ENCODE measurements at regions not wholly inside any gene's neighbourhood (a gene's known extent, or its start where the extent isn't known, plus 50 kb on each side); places are given as distances from the start of the nearest gene placed in this dataset.

- ChIA-PET POLR2A (no interaction called here), CTCF (no interaction called here)
- no peak overlapping the region for H3K9ac ChIP-seq (replicated peaks; ENCODE audit: extremely low read depth, insufficient read depth, low read length)
- no peak for DNase-seq (ENCODE audit: low read depth, low spot score)
- H3K27ac ChIP-seq (ENCODE audit: insufficient read depth, low read depth, low read length), result no peak overlapping the region
- dilution Hi-C loops (cut with MboI; ENCODE audit: extremely low pct_ligation_motif_present, low sequenced_read_pairs) (no loop called here), intact Hi-C loops (cut with micrococcal nuclease) (no loop called here)
- TF ChIP-seq POLR2A (IDR thresholded peaks at IDR 0.05; ENCODE audit: low read depth, low read length) (no peak), POLR2AphosphoS5 (IDR thresholded peaks at IDR 0.05; ENCODE audit: insufficient read depth, low read depth, low read length) (no peak), FOS (IDR thresholded peaks at IDR 0.05; ENCODE audit: borderline replicate concordance, insufficient read depth, low read length) (no peak), JUN (IDR thresholded peaks at IDR 0.05; ENCODE audit: borderline replicate concordance, insufficient read depth, insufficient read length, low read depth) (no peak), EZH2 (IDR thresholded peaks at IDR 0.05; ENCODE audit: borderline replicate concordance, low read depth, low read length, severe bottlenecking) (no peak), GATA2 (IDR thresholded peaks at IDR 0.05; ENCODE audit: insufficient read depth, insufficient read length, low read depth, low read length) (no peak), MYC (IDR thresholded peaks at IDR 0.05; ENCODE audit: low read depth, low read length) (no peak)
- TF ChIP-seq, protein P1, sequence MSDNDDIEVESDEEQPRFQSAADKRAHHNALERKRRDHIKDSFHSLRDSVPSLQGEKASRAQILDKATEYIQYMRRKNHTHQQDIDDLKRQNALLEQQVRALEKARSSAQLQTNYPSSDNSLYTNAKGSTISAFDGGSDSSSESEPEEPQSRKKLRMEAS (IDR thresholded peaks at IDR 0.05; ENCODE audit: insufficient read depth, insufficient read length), result no peak
- TF ChIP-seq, protein P2, sequence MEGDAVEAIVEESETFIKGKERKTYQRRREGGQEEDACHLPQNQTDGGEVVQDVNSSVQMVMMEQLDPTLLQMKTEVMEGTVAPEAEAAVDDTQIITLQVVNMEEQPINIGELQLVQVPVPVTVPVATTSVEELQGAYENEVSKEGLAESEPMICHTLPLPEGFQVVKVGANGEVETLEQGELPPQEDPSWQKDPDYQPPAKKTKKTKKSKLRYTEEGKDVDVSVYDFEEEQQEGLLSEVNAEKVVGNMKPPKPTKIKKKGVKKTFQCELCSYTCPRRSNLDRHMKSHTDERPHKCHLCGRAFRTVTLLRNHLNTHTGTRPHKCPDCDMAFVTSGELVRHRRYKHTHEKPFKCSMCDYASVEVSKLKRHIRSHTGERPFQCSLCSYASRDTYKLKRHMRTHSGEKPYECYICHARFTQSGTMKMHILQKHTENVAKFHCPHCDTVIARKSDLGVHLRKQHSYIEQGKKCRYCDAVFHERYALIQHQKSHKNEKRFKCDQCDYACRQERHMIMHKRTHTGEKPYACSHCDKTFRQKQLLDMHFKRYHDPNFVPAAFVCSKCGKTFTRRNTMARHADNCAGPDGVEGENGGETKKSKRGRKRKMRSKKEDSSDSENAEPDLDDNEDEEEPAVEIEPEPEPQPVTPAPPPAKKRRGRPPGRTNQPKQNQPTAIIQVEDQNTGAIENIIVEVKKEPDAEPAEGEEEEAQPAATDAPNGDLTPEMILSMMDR (IDR thresholded peaks at IDR 0.05; ENCODE audit: extremely low read depth in 1 of 2, insufficient read depth in 1 of 2, low read depth in 1 of 2, low read length in 2 of 2), result no peak
- H2AFZ ChIP-seq (ENCODE audit: low read depth, low read length), result no peak overlapping the region
- H3K36me3 ChIP-seq (ENCODE audit: control insufficient read depth in 2 of 2, extremely low read depth in 1 of 2, insufficient read depth in 2 of 2, low read length in 2 of 2), result no peaks in the 10 kb centered on the region
- H3K9me1 ChIP-seq (replicated peaks; ENCODE audit: control insufficient read depth, extremely low read depth, insufficient read depth, low read length), result no peaks in the 10 kb centered on the region
- H3K4me3 ChIP-seq (replicated peaks in 1 of 3; ENCODE audit: insufficient read depth in 1 of 3, low read depth in 1 of 3, low read length in 3 of 3), result no peak overlapping the region
- H4K20me1 ChIP-seq (replicated peaks; ENCODE audit: control insufficient read depth, extremely low read depth, insufficient read depth, low read length), result no peaks in the 10 kb centered on the region
- no peaks in the 10 kb centered on the region for H3K27me3 ChIP-seq (ENCODE audit: control insufficient read depth in 2 of 2, insufficient read depth in 2 of 2, low read length in 2 of 2)
- no peak overlapping the region for H3K4me2 ChIP-seq (ENCODE audit: insufficient read depth, low read length)
- no TSS peak for BruUV-seq (replicated peaks)
- FAIRE-seq, result no peak
- peaks cover 7% of the 10 kb centered on the region for H3K9me3 ChIP-seq (replicated peaks; ENCODE audit: control insufficient read depth, insufficient read depth, low read length)
- H3K79me2 ChIP-seq (ENCODE audit: control insufficient read depth, insufficient read depth, low read length), result no peaks in the 10 kb centered on the region
- H3K4me1 ChIP-seq (ENCODE audit: control insufficient read depth, extremely low read depth, insufficient read depth, low read length), result no peaks in the 10 kb centered on the region
Observed at GRCh38 chr12:127240249-127240929, 1026.6 kb upstream of the TMEM132C start.

Measured in endothelial cell of umbilical vein (primary cell).